ENCODE measurements at regions not wholly inside any gene's neighbourhood (a gene's known extent, or its start where the extent isn't known, plus 50 kb on each side); places are given as distances from the start of the nearest gene placed in this dataset.

DNA sequence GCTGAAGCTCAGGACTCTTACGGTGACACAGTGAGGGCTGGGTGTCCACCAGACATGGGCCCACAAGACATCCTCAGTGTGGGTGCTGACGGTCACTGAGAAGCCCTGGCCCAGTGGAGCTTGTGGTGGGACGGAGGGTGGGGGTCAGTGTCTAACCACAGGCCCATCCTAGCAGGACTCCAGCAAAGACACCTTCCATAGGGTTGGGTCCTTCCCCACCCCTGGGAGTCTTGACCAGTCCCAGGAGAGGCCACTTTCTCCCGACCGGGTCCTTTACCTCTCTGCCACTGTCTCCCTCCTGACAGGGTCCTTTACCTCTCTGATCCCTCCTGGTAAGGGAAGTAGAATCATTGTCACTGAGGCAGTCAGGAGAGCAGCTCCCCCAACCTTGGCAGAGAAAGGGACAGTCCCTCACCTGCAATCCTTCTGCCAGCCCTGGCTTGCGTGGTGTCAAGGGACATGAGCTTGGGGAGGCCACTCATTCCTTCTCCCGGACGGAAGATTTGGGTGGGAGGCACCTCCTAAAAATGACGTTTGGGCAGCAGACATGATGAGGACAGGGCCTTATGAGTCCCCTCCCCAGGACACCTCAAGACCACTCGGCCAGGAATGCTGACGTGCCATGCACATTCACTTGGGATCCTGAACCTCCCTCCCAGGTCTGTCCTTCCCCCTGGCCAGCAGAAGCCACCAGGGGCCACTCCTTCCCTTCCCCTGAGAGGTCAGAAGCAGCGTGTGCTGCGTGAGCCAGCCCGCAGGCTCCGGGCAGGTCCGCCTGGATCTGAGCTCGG lies 91.5 kb upstream of the FGF3 start:
- TF ChIP-seq CTCF (IDR thresholded peaks at IDR 0.05), result no peak
- TF ChIP-seq POLR2A (IDR thresholded peaks at IDR 0.05), result no peak
